ENCODE measurements at regions not wholly inside any gene's neighbourhood (a gene's known extent, or its start where the extent isn't known, plus 50 kb on each side); places are given as distances from the start of the nearest gene placed in this dataset.

DNA sequence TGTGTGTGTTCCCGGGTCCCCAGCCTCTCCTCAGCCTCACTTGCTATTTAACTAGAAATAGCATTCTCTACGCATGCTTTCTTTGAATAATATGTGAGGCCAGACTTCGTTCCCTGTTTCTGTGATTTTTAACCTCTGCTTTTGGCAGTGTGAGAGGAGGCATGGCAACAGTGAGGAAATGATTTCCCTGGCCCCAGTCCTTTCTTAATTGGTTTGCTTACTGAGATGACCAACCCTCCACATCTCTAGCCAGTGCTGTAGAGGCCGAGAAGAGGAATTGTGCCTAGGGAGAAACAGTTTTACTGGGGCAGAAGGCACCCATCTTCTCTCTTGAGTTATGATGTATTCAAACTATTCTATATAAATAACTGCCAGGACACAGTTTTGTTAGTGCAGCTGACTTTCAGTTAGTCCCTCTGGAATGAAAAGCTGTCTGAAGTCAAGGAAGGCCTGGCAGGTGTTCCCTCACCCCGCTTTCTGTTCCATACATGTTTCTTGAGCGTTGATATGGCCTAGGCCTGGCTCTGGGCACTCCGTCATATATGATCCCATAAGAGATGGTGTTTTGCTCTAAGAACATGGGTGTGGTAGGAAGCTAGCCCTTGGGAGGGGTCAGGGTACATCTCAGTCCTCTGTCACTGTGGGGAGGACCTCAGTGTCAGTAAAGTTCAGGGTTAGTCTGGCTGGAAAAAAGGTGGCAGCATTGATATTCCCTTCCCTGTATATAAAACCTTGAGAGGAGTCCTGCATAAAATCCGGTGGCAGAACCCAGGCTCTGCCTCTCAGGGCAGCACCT lies 73.7 kb upstream of the NPAS1 start:
- no peaks in the 10 kb centered on the region for H3K27me3 Mint-ChIP-seq (ENCODE audit: insufficient read depth)
- peaks cover 41% of the 10 kb centered on the region for H3K36me3 Mint-ChIP-seq (ENCODE audit: low read depth)
- H3K27ac ChIP-seq (ENCODE audit: low read depth, low read length) = peak overlapping the region; percentile 89
- peaks cover 19% of the 10 kb centered on the region for H3K36me3 ChIP-seq (ENCODE audit: control insufficient read depth, insufficient read depth, low read length)
- H3K4me1 ChIP-seq (ENCODE audit: control insufficient read depth, insufficient read depth, low read length) = no peaks in the 10 kb centered on the region
- no peak overlapping the region for H3K4me3 Mint-ChIP-seq
- H3K9me3 Mint-ChIP-seq = peaks cover 6% of the 10 kb centered on the region
- DNase-seq = no peak
- TF ChIP-seq, protein P1, sequence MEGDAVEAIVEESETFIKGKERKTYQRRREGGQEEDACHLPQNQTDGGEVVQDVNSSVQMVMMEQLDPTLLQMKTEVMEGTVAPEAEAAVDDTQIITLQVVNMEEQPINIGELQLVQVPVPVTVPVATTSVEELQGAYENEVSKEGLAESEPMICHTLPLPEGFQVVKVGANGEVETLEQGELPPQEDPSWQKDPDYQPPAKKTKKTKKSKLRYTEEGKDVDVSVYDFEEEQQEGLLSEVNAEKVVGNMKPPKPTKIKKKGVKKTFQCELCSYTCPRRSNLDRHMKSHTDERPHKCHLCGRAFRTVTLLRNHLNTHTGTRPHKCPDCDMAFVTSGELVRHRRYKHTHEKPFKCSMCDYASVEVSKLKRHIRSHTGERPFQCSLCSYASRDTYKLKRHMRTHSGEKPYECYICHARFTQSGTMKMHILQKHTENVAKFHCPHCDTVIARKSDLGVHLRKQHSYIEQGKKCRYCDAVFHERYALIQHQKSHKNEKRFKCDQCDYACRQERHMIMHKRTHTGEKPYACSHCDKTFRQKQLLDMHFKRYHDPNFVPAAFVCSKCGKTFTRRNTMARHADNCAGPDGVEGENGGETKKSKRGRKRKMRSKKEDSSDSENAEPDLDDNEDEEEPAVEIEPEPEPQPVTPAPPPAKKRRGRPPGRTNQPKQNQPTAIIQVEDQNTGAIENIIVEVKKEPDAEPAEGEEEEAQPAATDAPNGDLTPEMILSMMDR (conservative IDR thresholded peaks at IDR 0.05) = no peak
- H3K27me3 ChIP-seq (ENCODE audit: control insufficient read depth, insufficient read depth, low read length, poor library complexity, severe bottlenecking) = no peaks in the 10 kb centered on the region
- no peak overlapping the region for H3K9ac ChIP-seq (ENCODE audit: extremely low read depth, low read length, poor library complexity, severe bottlenecking)
- H3K27ac Mint-ChIP-seq = no peak overlapping the region
- H3K9me3 ChIP-seq (ENCODE audit: control insufficient read depth, low read length) = peaks cover 10% of the 10 kb centered on the region
- 93 to 100% methylated on average over 4 to 8 of the region's 8 CpGs for WGBS, 2 experiments (ENCODE audit: insufficient coverage in 1 of 2, insufficient read length in 1 of 2)
- no peak overlapping the region for H3K4me3 ChIP-seq (ENCODE audit: low read length)
- peaks cover 9% of the 10 kb centered on the region for H3K4me1 Mint-ChIP-seq

- TF ChIP-seq, protein P1 (conservative IDR thresholded peaks at IDR 0.05) = no peak
- peaks cover 10% of the 10 kb centered on the region for H3K9me3 ChIP-seq (ENCODE audit: control insufficient read depth, low read length)
- Mint-ChIP-seq H3K4me1 (peaks cover 9% of the 10 kb centered on the region), H3K9me3 (peaks cover 6% of the 10 kb centered on the region), H3K4me3 (no peak overlapping the region), H3K36me3 (ENCODE audit: low read depth) (peaks cover 37% of the 10 kb centered on the region), H3K27ac (no peak overlapping the region), H3K27me3 (ENCODE audit: insufficient read depth) (no peaks in the 10 kb centered on the region)
- no peak overlapping the region for H3K4me3 ChIP-seq (ENCODE audit: low read length)
- no peak overlapping the region for H3K27ac ChIP-seq (ENCODE audit: low read depth, low read length)
- no peak for DNase-seq
- H3K9ac ChIP-seq (ENCODE audit: extremely low read depth, low read length, poor library complexity, severe bottlenecking) = no peak overlapping the region
- no peaks in the 10 kb centered on the region for H3K4me1 ChIP-seq (ENCODE audit: control insufficient read depth, insufficient read depth, low read length)
- peaks cover 19% of the 10 kb centered on the region for H3K36me3 ChIP-seq (ENCODE audit: control insufficient read depth, insufficient read depth, low read length)
- 89 to 94% methylated on average over 1 to 4 of the region's 4 CpGs for WGBS, 2 experiments (ENCODE audit: insufficient coverage in 1 of 2, insufficient read length in 1 of 2)
- no peaks in the 10 kb centered on the region for H3K27me3 ChIP-seq (ENCODE audit: control insufficient read depth, insufficient read depth, low read length, poor library complexity, severe bottlenecking)
Measured at GRCh38 chr19:46946611-46947238, 72.9 kb upstream of the NPAS1 start.

DNA sequence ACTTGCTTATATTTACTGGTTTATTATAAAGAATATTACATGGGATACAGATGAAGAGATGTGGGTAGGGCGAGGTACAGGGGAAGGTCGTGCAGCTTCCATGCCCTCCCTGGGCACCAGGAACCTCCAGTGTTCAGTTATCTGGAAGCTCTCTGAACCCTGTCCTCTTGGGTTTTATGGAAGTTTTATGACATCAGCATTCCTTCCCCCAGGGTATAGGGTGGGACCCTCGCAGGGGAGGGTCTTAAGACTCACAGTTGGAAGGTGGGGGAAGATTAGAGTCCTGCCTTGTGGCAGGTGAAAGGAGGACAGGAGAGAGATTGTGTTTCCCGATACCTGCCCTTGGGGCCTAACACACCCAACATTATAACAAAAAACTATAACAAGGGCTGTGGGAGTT lies 71.8 kb upstream of the NPAS1 start:
- Histone ChIP-seq H3K27me3 (ENCODE audit: control insufficient read depth, insufficient read depth, low read length, poor library complexity, severe bottlenecking) (no peaks in the 10 kb centered on the region), H3K9ac (ENCODE audit: extremely low read depth, low read length, poor library complexity, severe bottlenecking) (no peak overlapping the region), H3K4me3 (ENCODE audit: low read length) (no peak overlapping the region), H3K9me3 (ENCODE audit: control insufficient read depth, low read length) (peaks cover 10% of the 10 kb centered on the region), H3K36me3 (ENCODE audit: control insufficient read depth, insufficient read depth, low read length) (peaks cover 19% of the 10 kb centered on the region), H3K4me1 (ENCODE audit: control insufficient read depth, insufficient read depth, low read length) (no peaks in the 10 kb centered on the region), H3K27ac (ENCODE audit: low read depth, low read length) (no peak overlapping the region)
- TF ChIP-seq, protein P1 (conservative IDR thresholded peaks at IDR 0.05) = no peak
- Mint-ChIP-seq H3K4me3 (no peak overlapping the region), H3K4me1 (peaks cover 9% of the 10 kb centered on the region), H3K27ac (no peak overlapping the region), H3K9me3 (peaks cover 6% of the 10 kb centered on the region), H3K36me3 (ENCODE audit: low read depth) (peaks cover 41% of the 10 kb centered on the region), H3K27me3 (ENCODE audit: insufficient read depth) (no peaks in the 10 kb centered on the region)
- 93 to 100% methylated on average over 2 to 4 of the region's 4 CpGs for WGBS, 2 experiments (ENCODE audit: insufficient coverage in 1 of 2, insufficient read length in 1 of 2)
- DNase-seq = no peak
